SK-N-SH treated with all-trans-retinoic acid at 6 μM for 48 hours (cell line): ENCODE measurements at regions not wholly inside any gene's neighbourhood (a gene's known extent, or its start where the extent isn't known, plus 50 kb on each side); places are given as distances from the start of the nearest gene placed in this dataset.

Experiments
- ATAC-seq: fragments of 200-7000 bp; cut with Tn5 transposase; 3 replicates; pipeline ENCODE4 v1.9.1; 2020; ENCODE audit warnings: mild to moderate bottlenecking, moderate library complexity
- ARNTL ChIP-seq: fragments of 450-650 bp; formaldehyde crosslinking; IDR thresholded peaks from 2 replicates; pipeline ENCODE4 v1.5.0; 2020; ENCODE audit warnings: low read depth, mild to moderate bottlenecking, moderate library complexity, borderline replicate concordance
- BACH2 ChIP-seq: fragments of 250-450 bp; sonication (Bioruptor Pico); IDR thresholded peaks from 2 replicates; pipeline ENCODE4 v1.9.0; 2021; ENCODE audit warnings: mild to moderate bottlenecking, borderline replicate concordance
- CSDC2 ChIP-seq: fragments of 250-450 bp; sonication (Bioruptor Pico); IDR thresholded peaks from 2 replicates; pipeline ENCODE4 v1.5.0; 2020; ENCODE audit warnings: mild to moderate bottlenecking, moderate library complexity
- GLIS3 ChIP-seq: fragments of 250-450 bp; sonication (Bioruptor Pico); IDR thresholded peaks from 2 replicates; pipeline ENCODE4 v1.5.0; 2020; ENCODE audit warnings: mild to moderate bottlenecking, moderate library complexity
- ISL1 ChIP-seq: fragments of 250-450 bp; sonication (Bioruptor Pico); IDR thresholded peaks from 2 replicates; pipeline ENCODE4 v2.1.2; 2022; ENCODE audit warnings: mild to moderate bottlenecking, moderate library complexity
- PPARA ChIP-seq: fragments of 250-450 bp; sonication (Bioruptor Pico); IDR thresholded peaks from 2 replicates; pipeline ENCODE4 v1.5.0; 2020; ENCODE audit warnings: mild to moderate bottlenecking, borderline replicate concordance
- RARB ChIP-seq: fragments of 250-450 bp; sonication (Bioruptor Pico); IDR thresholded peaks from 2 replicates; pipeline ENCODE4 v1.8.0; 2021; ENCODE audit warnings: mild to moderate bottlenecking, moderate library complexity
- SNAI2 ChIP-seq: fragments of 250-450 bp; sonication (Bioruptor Pico); IDR thresholded peaks from 2 replicates; pipeline ENCODE4 v1.5.0; 2020; ENCODE audit warnings: mild to moderate bottlenecking, moderate library complexity
- TCF4 ChIP-seq: fragments of 250-450 bp; sonication (Bioruptor Pico); IDR thresholded peaks from 2 replicates; pipeline ENCODE4 v1.8.0; 2021; ENCODE audit warnings: mild to moderate bottlenecking, moderate library complexity, borderline replicate concordance
- ZFP3 ChIP-seq: fragments of 250-450 bp; sonication (Bioruptor Pico); IDR thresholded peaks from 2 replicates; pipeline ENCODE4 v1.5.0; 2020; ENCODE audit warnings: mild to moderate bottlenecking, moderate library complexity
- ZFP30 ChIP-seq: fragments of 450-650 bp; formaldehyde crosslinking; IDR thresholded peaks from 2 replicates; pipeline ENCODE4 v1.5.0; 2022; ENCODE audit warnings: mild to moderate bottlenecking, moderate library complexity
- ZNF70 ChIP-seq: fragments of 450-650 bp; formaldehyde crosslinking; IDR thresholded peaks from 2 replicates; pipeline ENCODE4 v1.5.0; 2020; ENCODE audit warnings: mild to moderate bottlenecking, moderate library complexity
- ZNF8 ChIP-seq: fragments of 450-650 bp; formaldehyde crosslinking; IDR thresholded peaks from 2 replicates; pipeline ENCODE4 v1.5.0; 2020; ENCODE audit warnings: mild to moderate bottlenecking, moderate library complexity
- TF ChIP-seq, protein P1 (sequence below): fragments of 250-450 bp; sonication (Bioruptor Pico); IDR thresholded peaks from 2 replicates; pipeline ENCODE4 v1.8.0; 2021; ENCODE audit warnings: low read depth, mild to moderate bottlenecking, moderate library complexity, borderline replicate concordance
- TF ChIP-seq, protein P2 (sequence below): fragments of 250-450 bp; sonication (Bioruptor Pico); IDR thresholded peaks from 2 replicates; pipeline ENCODE4 v1.5.1; 2021; ENCODE audit warnings: mild to moderate bottlenecking, moderate library complexity
- TF ChIP-seq, protein P3 (sequence below): fragments of 250-450 bp; sonication (Bioruptor Pico); IDR thresholded peaks from 2 replicates; pipeline ENCODE4 v1.5.0; 2020; ENCODE audit warnings: mild to moderate bottlenecking, moderate library complexity
- TF ChIP-seq, protein P4 (sequence below): fragments of 250-450 bp; sonication (Bioruptor Pico); IDR thresholded peaks from 2 replicates; pipeline ENCODE4 v1.5.1; 2020; ENCODE audit warnings: low read depth, mild to moderate bottlenecking, moderate library complexity

DNA sequence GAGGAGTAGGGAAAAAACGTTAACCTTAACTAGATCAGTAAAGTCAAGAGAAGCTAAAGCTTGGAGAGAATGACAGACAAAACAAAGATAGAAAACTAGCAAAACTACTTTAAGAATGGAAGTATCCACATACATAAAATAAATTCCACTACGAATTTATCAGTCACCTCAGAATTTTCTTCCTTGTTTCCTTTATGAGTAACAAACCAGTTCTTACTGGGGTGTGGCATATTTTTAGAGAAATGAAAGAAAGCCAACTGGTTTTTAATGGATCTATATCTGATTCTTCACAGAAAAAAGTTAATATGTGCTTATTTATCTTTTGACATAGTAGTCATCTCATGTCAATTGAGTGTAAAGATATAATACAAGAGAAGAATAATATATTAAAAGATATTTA, 2033.7 kb upstream of the CELF4 start:
- no peak for ATAC-seq
- no peak for TF ChIP-seq SNAI2 (CRISPR knock-in tag)
- TF ChIP-seq, protein P1, sequence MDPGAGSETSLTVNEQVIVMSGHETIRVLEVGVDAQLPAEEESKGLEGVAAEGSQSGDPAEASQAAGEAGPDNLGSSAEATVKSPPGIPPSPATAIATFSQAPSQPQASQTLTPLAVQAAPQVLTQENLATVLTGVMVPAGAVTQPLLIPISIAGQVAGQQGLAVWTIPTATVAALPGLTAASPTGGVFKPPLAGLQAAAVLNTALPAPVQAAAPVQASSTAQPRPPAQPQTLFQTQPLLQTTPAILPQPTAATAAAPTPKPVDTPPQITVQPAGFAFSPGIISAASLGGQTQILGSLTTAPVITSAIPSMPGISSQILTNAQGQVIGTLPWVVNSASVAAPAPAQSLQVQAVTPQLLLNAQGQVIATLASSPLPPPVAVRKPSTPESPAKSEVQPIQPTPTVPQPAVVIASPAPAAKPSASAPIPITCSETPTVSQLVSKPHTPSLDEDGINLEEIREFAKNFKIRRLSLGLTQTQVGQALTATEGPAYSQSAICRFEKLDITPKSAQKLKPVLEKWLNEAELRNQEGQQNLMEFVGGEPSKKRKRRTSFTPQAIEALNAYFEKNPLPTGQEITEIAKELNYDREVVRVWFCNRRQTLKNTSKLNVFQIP: no peak
- no peak for TF ChIP-seq TCF4 (CRISPR knock-in tag)
- TF ChIP-seq PPARA (CRISPR knock-in tag): no peak
- TF ChIP-seq, protein P2, sequence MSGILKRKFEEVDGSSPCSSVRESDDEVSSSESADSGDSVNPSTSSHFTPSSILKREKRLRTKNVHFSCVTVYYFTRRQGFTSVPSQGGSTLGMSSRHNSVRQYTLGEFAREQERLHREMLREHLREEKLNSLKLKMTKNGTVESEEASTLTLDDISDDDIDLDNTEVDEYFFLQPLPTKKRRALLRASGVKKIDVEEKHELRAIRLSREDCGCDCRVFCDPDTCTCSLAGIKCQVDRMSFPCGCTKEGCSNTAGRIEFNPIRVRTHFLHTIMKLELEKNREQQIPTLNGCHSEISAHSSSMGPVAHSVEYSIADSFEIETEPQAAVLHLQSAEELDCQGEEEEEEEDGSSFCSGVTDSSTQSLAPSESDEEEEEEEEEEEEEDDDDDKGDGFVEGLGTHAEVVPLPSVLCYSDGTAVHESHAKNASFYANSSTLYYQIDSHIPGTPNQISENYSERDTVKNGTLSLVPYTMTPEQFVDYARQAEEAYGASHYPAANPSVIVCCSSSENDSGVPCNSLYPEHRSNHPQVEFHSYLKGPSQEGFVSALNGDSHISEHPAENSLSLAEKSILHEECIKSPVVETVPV (CRISPR knock-in tag): no peak

DNA sequence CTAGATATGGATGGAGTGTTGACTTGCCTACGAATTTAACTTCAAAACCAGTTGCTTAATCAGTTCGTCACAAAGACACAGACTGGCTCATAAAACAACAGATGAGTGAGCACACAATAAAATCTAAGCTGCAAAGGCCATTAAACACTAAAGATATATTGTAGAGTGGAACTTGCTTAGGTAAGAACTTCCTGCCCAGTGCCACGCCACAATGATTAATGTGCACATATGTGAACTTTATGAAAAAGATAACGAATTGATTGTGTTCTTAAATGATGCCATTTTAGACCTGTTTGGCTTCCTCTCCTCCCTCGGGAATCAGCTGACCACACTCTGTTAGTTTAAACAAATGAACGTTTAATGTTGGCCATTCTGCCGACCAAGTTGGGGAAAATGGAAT, 2031.3 kb upstream of the CELF4 start:
- ATAC-seq: no peak
- TF ChIP-seq ARNTL (CRISPR knock-in tag) (no peak), TCF4 (CRISPR knock-in tag) (no peak), ZNF8 (CRISPR knock-in tag) (no peak), BACH2 (CRISPR knock-in tag) (no peak), ISL1 (no peak), ZFP30 (CRISPR knock-in tag) (no peak), ZFP3 (CRISPR knock-in tag) (no peak), CSDC2 (no peak), GLIS3 (CRISPR knock-in tag) (no peak), SNAI2 (CRISPR knock-in tag) (no peak)
- TF ChIP-seq, protein P2 (CRISPR knock-in tag): no peak
- TF ChIP-seq, protein P3, sequence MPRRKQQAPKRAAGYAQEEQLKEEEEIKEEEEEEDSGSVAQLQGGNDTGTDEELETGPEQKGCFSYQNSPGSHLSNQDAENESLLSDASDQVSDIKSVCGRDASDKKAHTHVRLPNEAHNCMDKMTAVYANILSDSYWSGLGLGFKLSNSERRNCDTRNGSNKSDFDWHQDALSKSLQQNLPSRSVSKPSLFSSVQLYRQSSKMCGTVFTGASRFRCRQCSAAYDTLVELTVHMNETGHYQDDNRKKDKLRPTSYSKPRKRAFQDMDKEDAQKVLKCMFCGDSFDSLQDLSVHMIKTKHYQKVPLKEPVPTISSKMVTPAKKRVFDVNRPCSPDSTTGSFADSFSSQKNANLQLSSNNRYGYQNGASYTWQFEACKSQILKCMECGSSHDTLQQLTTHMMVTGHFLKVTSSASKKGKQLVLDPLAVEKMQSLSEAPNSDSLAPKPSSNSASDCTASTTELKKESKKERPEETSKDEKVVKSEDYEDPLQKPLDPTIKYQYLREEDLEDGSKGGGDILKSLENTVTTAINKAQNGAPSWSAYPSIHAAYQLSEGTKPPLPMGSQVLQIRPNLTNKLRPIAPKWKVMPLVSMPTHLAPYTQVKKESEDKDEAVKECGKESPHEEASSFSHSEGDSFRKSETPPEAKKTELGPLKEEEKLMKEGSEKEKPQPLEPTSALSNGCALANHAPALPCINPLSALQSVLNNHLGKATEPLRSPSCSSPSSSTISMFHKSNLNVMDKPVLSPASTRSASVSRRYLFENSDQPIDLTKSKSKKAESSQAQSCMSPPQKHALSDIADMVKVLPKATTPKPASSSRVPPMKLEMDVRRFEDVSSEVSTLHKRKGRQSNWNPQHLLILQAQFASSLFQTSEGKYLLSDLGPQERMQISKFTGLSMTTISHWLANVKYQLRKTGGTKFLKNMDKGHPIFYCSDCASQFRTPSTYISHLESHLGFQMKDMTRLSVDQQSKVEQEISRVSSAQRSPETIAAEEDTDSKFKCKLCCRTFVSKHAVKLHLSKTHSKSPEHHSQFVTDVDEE (CRISPR knock-in tag): no peak

DNA sequence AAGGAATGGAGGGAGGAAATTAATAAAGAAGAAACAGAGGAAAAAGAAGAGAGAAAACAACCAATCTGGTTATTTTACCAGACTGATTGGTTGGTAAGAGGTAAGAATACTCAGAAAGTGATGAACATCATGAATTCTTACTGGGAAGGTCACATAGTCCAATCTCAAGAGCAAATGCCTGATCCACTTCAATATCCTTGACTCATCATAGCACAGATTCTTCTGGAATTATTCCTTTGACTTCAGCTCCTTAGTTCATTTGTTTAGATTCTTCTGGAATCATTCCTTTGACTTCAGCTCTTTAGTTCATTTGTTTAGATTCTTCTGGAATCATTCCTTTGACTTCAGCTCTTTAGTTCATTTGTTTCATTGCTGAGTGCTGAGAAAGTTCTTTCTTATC, 2030.6 kb upstream of the CELF4 start:
- no peak for TF ChIP-seq ZNF8 (CRISPR knock-in tag)
- no peak for TF ChIP-seq ZFP30 (CRISPR knock-in tag)

DNA sequence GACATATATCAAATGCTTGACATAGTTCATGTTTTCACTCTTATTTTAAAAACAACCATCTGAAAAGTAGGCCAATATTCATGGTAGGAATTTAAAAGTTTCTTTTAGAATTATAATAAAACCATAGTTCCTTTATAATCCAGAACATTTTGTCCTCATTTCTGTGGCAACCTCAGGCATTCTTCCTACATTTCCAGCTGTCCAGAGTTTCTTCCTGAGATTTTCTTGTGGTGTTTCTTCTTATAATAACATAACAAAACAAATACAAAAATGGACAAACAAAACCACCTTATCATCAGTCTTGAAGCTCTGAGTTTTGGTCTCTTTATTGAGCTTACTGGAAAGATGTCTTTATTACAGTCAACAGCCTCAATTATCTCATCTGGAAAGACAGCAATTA, 2028.6 kb upstream of the CELF4 start:
- ATAC-seq: no peak
- TF ChIP-seq GLIS3 (CRISPR knock-in tag) (no peak), ZNF70 (CRISPR knock-in tag) (no peak), ZFP30 (CRISPR knock-in tag) (no peak), CSDC2 (no peak), ISL1 (no peak), RARB (CRISPR knock-in tag) (no peak), ARNTL (CRISPR knock-in tag) (no peak)
- TF ChIP-seq, protein P3 (CRISPR knock-in tag): no peak
- TF ChIP-seq, protein P1: no peak
- TF ChIP-seq, protein P4, sequence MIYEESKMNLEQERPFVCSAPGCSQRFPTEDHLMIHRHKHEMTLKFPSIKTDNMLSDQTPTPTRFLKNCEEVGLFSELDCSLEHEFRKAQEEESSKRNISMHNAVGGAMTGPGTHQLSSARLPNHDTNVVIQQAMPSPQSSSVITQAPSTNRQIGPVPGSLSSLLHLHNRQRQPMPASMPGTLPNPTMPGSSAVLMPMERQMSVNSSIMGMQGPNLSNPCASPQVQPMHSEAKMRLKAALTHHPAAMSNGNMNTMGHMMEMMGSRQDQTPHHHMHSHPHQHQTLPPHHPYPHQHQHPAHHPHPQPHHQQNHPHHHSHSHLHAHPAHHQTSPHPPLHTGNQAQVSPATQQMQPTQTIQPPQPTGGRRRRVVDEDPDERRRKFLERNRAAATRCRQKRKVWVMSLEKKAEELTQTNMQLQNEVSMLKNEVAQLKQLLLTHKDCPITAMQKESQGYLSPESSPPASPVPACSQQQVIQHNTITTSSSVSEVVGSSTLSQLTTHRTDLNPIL (CRISPR knock-in tag): no peak

More for the DNA sequence above, 2030.6 kb upstream of the CELF4 start:
- ATAC-seq: no peak
